Chondrocyte (in vitro differentiated cells): ENCODE measurements at regions not wholly inside any gene's neighbourhood (a gene's known extent, or its start where the extent isn't known, plus 50 kb on each side); places are given as distances from the start of the nearest gene placed in this dataset.

Source experiments
- DNase-seq: peaks from one replicate; pipeline ENCODE4 v3.0.0; 2021; ENCODE audit warnings: mixed read lengths, low spot score
- H3K27ac Mint-ChIP-seq: one replicate; pipeline ENCODE4 v1.8.0; 2021; ENCODE audit warnings: mild to moderate bottlenecking, moderate library complexity, mixed read lengths; ENCODE audit not compliant: unreplicated experiment
- H3K27me3 Mint-ChIP-seq: 2 replicates; pipeline ENCODE4 v1.8.0; 2021; ENCODE audit warnings: low read depth, mixed read lengths
- H3K36me3 Mint-ChIP-seq: 2 replicates; pipeline ENCODE4 v1.8.0; 2021; ENCODE audit warnings: low read depth, mixed read lengths
- H3K4me1 Mint-ChIP-seq: 2 replicates; pipeline ENCODE4 v1.8.0; 2021; ENCODE audit warnings: low read depth, mild to moderate bottlenecking, mixed read lengths
- H3K4me3 Mint-ChIP-seq: one replicate; pipeline ENCODE4 v1.8.0; 2021; ENCODE audit warnings: mild to moderate bottlenecking, moderate library complexity, mixed read lengths; ENCODE audit not compliant: unreplicated experiment
- H3K9me3 Mint-ChIP-seq: 2 replicates; pipeline ENCODE4 v1.8.0; 2021; ENCODE audit warnings: low read depth, mixed read lengths
- TF ChIP-seq, protein P1 (sequence below): fragments of 200-600 bp; sonication (generic); IDR thresholded peaks from 2 replicates; pipeline ENCODE4 v1.5.0; 2021; ENCODE audit warnings: antibody characterized with exemption, mild to moderate bottlenecking, moderate library complexity

DNA sequence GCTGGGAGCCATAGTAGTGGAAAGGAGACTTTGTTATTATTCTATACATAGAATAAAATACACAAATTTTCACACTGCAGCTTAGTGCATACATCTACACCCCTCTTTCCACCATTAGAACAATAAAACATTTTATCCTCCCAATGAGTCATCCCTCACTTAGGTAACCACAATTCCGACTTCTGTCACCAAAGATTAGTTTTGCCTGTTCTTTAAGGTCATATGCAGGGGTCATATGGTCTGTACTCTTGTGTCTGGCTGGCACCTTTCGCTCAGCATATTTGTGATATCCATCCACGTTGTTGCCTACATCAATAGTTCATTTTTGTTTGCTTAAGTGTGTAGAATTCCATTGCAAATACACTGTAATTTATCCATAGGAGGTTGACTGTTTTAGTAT is 399.4 kb downstream of the SHQ1 start:
- TF ChIP-seq, protein P1, sequence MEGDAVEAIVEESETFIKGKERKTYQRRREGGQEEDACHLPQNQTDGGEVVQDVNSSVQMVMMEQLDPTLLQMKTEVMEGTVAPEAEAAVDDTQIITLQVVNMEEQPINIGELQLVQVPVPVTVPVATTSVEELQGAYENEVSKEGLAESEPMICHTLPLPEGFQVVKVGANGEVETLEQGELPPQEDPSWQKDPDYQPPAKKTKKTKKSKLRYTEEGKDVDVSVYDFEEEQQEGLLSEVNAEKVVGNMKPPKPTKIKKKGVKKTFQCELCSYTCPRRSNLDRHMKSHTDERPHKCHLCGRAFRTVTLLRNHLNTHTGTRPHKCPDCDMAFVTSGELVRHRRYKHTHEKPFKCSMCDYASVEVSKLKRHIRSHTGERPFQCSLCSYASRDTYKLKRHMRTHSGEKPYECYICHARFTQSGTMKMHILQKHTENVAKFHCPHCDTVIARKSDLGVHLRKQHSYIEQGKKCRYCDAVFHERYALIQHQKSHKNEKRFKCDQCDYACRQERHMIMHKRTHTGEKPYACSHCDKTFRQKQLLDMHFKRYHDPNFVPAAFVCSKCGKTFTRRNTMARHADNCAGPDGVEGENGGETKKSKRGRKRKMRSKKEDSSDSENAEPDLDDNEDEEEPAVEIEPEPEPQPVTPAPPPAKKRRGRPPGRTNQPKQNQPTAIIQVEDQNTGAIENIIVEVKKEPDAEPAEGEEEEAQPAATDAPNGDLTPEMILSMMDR, result no peak
- H3K4me1 Mint-ChIP-seq, result peaks cover 36% of the 10 kb centered on the region
- peaks cover 5% of the 10 kb centered on the region for H3K36me3 Mint-ChIP-seq
- no peak overlapping the region for H3K4me3 Mint-ChIP-seq
- no peak overlapping the region for H3K27ac Mint-ChIP-seq
- no peak for DNase-seq
- H3K9me3 Mint-ChIP-seq, result no peaks in the 10 kb centered on the region
- peaks cover 19% of the 10 kb centered on the region for H3K27me3 Mint-ChIP-seq

DNA sequence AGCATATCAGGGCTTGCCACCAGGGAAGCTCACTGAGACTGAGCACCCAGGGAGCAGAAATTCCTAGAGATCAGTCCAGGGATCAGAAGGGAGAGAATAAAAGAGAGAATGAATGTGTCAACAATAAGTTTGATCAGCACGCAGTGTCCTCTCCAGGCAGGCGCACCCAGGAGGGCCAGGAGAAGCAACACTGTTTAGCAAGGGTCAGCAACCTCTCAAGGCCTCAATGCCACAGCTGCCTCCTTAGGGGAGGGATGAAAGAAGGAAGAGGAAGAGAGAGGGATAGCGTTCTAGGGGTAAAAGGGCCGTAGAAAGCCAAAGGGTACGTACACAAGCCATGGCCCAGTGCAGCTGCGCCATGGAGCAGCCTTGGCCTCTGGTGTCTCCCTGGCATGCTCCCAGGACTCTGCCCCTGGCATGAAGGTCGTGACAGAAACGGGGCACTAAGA is 399.8 kb downstream of the SHQ1 start:
- no peak for DNase-seq
- Mint-ChIP-seq H3K27ac (no peak overlapping the region), H3K4me1 (peaks cover 41% of the 10 kb centered on the region), H3K27me3 (peaks cover 17% of the 10 kb centered on the region), H3K4me3 (no peak overlapping the region), H3K36me3 (peaks cover 5% of the 10 kb centered on the region), H3K9me3 (no peaks in the 10 kb centered on the region)
- TF ChIP-seq, protein P1, result no peak

DNA sequence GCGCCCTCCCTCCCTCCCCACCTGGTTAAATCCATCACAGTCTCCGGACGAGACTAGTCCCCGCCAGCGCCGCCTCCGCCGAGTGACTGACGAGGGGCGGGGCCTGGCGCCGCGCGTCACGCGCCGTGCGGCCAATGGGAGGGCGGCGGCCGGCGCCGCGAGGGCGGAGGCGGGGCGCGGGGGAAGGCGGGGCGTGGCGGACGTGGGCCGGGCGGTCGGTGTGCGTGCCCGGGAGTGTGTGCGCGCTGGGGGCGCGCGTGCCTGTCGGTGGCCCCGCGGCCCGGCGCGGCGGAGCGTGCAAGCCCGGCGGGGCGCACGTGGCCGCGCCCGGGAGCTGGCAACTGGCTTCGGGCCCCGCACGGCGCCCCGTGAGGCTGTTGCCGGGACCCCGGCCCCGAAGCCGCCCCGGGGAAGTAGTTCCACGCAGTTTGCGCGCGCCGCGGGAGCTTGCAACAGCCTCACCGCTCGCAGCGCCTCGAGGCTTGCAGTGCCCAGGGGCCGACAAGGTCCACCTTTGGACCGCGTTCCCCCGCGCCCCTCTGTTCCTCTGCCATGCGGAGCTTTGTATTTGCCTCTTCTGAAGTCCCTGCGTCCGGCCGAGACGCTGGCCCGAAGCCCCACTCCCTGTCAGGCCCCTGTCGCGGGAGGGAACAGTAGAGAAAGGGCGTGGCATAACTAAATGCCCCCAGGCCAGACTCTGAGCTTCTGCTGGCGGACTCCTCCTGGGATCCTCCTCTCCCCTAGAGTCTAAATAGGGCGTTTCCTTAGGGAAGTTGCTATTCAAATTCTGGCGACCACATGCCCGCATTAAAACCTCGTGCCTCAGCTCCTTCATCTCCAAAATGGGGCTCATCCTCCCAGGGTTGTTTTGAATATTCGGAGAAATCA is 400.9 kb downstream of the SHQ1 start:
- TF ChIP-seq, protein P1, result peak; percentile 28
- H3K27me3 Mint-ChIP-seq, result peaks cover 14% of the 10 kb centered on the region
- H3K4me3 Mint-ChIP-seq, result peak overlapping the region; percentile 97
- H3K9me3 Mint-ChIP-seq, result no peaks in the 10 kb centered on the region
- DNase-seq, result peak; percentile 96
- H3K27ac Mint-ChIP-seq, result peak overlapping the region; percentile 19
- peaks cover 4% of the 10 kb centered on the region for H3K36me3 Mint-ChIP-seq
- peaks cover 52% of the 10 kb centered on the region for H3K4me1 Mint-ChIP-seq

DNA sequence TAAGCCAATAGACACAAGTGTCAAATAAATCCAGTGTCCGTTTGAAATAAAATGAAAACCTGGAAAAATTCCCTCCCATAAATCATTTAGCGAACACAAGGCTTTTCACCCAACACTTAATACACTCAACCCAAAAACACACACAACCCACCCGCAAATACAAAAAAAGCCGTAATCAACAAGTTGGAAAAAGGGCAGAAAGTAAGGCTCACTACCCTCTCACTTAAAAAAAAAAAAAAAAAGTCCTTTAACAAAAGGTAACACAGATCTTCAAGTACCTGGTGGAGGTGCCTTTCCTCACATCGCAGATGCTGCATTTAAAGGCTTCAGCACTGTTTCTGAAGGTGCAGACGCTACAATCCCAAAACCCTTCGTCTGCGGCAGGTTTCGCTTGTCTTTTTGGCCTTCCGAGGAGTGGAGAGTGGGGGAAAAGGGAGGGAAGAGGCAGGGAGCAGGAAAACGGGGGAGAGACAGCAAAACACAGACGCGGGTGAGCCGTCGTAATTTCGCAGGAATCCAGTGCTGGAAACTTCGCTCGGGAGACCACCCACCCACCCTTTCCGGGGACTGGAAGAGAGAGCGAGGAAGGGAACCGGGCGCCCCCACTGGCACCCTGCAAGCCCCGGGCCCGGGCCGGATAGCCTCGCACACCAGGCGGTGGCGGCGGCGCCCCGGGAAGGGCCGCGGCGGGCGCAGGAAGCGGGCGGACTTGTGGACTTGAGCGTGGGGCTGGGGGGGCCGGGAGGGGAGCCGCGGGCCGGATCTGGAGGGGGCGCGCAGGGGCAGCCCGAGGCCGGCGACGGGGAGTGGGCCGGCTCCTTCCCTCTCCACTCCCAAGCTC is 401.8 kb downstream of the SHQ1 start, which contains the start of gene RYBP:
Gene RYBP (minus strand): TSS at position 404 of the 841 bp plus-strand sequence.
- Mint-ChIP-seq H3K27ac (peak within 1 kb of the TSS; percentile 96), H3K36me3 (peaks cover 3% of the 10 kb centered on the region), H3K4me3 (peak within 1 kb of the TSS; percentile 97), H3K27me3 (peaks cover 7% of the 10 kb centered on the region), H3K4me1 (peaks cover 59% of the 10 kb centered on the region), H3K9me3 (no peaks in the 10 kb centered on the region)
- TF ChIP-seq, protein P1, result peak; percentile 51
- no peak for DNase-seq

DNA sequence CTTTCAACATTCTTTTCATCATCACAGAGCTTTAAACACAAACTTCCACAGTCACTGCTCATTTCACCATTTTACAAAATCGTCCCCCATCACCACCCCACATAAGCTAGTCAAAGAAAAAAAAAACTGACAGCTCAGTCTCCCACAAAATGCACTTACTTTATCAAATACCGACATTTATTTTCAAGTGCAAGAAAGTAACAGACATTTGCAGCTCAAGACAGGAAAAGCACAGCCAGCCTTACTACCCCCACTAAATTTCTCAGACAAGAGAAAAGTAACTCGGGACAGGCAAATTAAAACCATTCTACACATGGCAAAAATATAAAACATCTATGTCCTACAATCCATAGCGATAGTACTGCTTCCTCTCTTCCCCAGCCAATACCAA is 402.4 kb downstream of the SHQ1 start:
- Mint-ChIP-seq H3K27ac (peak overlapping the region; percentile 96), H3K36me3 (peaks cover 3% of the 10 kb centered on the region), H3K4me1 (peaks cover 65% of the 10 kb centered on the region), H3K9me3 (no peaks in the 10 kb centered on the region), H3K27me3 (peaks cover 2% of the 10 kb centered on the region), H3K4me3 (peak overlapping the region; percentile 97)
- TF ChIP-seq, protein P1, result no peak
- no peak for DNase-seq
